Karpas-422 (cell line): ENCODE measurements at regions not wholly inside any gene's neighbourhood (a gene's known extent, or its start where the extent isn't known, plus 50 kb on each side); places are given as distances from the start of the nearest gene placed in this dataset.
"Not testable (repeated sequence)": the region's sequence is repeated elsewhere in the genome, so short reads cannot be mapped to it uniquely, and the experiment has no call there.

Source experiments
- DNase-seq: peaks from one replicate; pipeline ENCODE4 v3.0.0-alpha.2; 2015
- H2AFZ ChIP-seq: fragments of 200-600 bp; sonication (generic); 2 replicates; pipeline ENCODE4 v1.6.1; 2014; ENCODE audit warnings: antibody characterized with exemption, low read length, mixed read lengths
- H3K27ac ChIP-seq: fragments of 200-600 bp; sonication (generic); 2 replicates; pipeline ENCODE4 v1.5.1; 2014; ENCODE audit warnings: mild to moderate bottlenecking, low read length, moderate library complexity
- H3K27me3 ChIP-seq: fragments of 200-600 bp; sonication (generic); 2 replicates; pipeline ENCODE4 v1.6.1; 2014; ENCODE audit warnings: low read length, mixed read lengths
- H3K36me3 ChIP-seq: fragments of 200-600 bp; sonication (generic); 2 replicates; pipeline ENCODE4 v1.6.1; 2014; ENCODE audit warnings: low read length, mixed read lengths; ENCODE audit not compliant: insufficient read depth
- H3K4me1 ChIP-seq: fragments of 200-600 bp; sonication (generic); 2 replicates; pipeline ENCODE4 v1.6.1; 2014; ENCODE audit warnings: mild to moderate bottlenecking, low read length, mixed read lengths
- H3K4me2 ChIP-seq: fragments of 200-600 bp; sonication (generic); 2 replicates; pipeline ENCODE4 v1.6.1; 2014; ENCODE audit warnings: low read length, low read depth, mild to moderate bottlenecking; ENCODE audit not compliant: poor library complexity, severe bottlenecking
- H3K4me3 ChIP-seq: fragments of 200-600 bp; sonication (generic); 2 replicates; pipeline ENCODE4 v1.5.1; 2014; ENCODE audit warnings: mild to moderate bottlenecking, antibody characterized with exemption, low read length, mixed read lengths
- H3K79me2 ChIP-seq: fragments of 200-600 bp; sonication (generic); 2 replicates; pipeline ENCODE4 v1.6.1; 2014; ENCODE audit warnings: mild to moderate bottlenecking, low read length, mixed read lengths
- H3K9ac ChIP-seq: fragments of 200-600 bp; sonication (generic); 2 replicates; pipeline ENCODE4 v1.6.0; 2014; ENCODE audit warnings: low read length
- H3K9me2 ChIP-seq: fragments of 200-600 bp; sonication (generic), shearing (Covaris generic); replicated peaks from 2 replicates; pipeline ENCODE4 v1.6.0; 2014; ENCODE audit warnings: mild to moderate bottlenecking, low read length, moderate library complexity; ENCODE audit not compliant: insufficient read depth
- H3K9me3 ChIP-seq: fragments of 300-700, 200-600 bp; sonication (generic); 2 replicates; pipeline ENCODE4 v1.6.1; 2014; ENCODE audit warnings: low read length, mixed read lengths
- H4K20me1 ChIP-seq: fragments of 200-600 bp; sonication (generic); 2 replicates; pipeline ENCODE4 v1.6.1; 2014; ENCODE audit warnings: mild to moderate bottlenecking, antibody characterized with exemption, low read length, low read depth; ENCODE audit not compliant: insufficient read depth

- H3K4me3 ChIP-seq, result no peak overlapping the region
- H3K9me3 ChIP-seq, result no peaks in the 10 kb centered on the region
- H3K4me2 ChIP-seq, result no peak overlapping the region
- H3K36me3 ChIP-seq, result no peaks in the 10 kb centered on the region
- no peaks in the 10 kb centered on the region for H3K9me2 ChIP-seq
- DNase-seq, result no peak
- H3K4me1 ChIP-seq, result no peaks in the 10 kb centered on the region
- H2AFZ ChIP-seq, result no peak overlapping the region
- H3K27ac ChIP-seq, result no peak overlapping the region
- H3K9ac ChIP-seq, result no peak overlapping the region
- H4K20me1 ChIP-seq, result no peaks in the 10 kb centered on the region
- no peaks in the 10 kb centered on the region for H3K79me2 ChIP-seq
- no peaks in the 10 kb centered on the region for H3K27me3 ChIP-seq
These were observed 412.6 kb upstream of the SMIM21 start for GRCh38 chr18:75840131-75840530.

- H3K27ac ChIP-seq, H3K9me3 ChIP-seq, H3K4me3 ChIP-seq, H3K27me3 ChIP-seq, H3K79me2 ChIP-seq, H3K9ac ChIP-seq, H2AFZ ChIP-seq, H3K4me2 ChIP-seq, H3K36me3 ChIP-seq, DNase-seq, H3K4me1 ChIP-seq, H3K9me2 ChIP-seq, H4K20me1 ChIP-seq: not testable (repeated sequence)
These were observed 412.2 kb upstream of the SMIM21 start for GRCh38 chr18:75839686-75840085.

- Histone ChIP-seq H3K9ac (no peak overlapping the region), H3K79me2 (no peaks in the 10 kb centered on the region), H2AFZ (no peak overlapping the region), H3K27ac (no peak overlapping the region), H3K4me2 (no peak overlapping the region), H4K20me1 (no peaks in the 10 kb centered on the region), H3K9me2 (no peaks in the 10 kb centered on the region), H3K27me3 (no peaks in the 10 kb centered on the region), H3K9me3 (no peaks in the 10 kb centered on the region), H3K36me3 (no peaks in the 10 kb centered on the region), H3K4me3 (no peak overlapping the region), H3K4me1 (no peaks in the 10 kb centered on the region)
- no peak for DNase-seq
These were observed 411.5 kb upstream of the SMIM21 start for GRCh38 chr18:75839041-75839440.

- Histone ChIP-seq H3K4me3 (no peak overlapping the region), H3K27me3 (no peaks in the 10 kb centered on the region), H3K4me1 (no peaks in the 10 kb centered on the region), H3K27ac (no peak overlapping the region), H3K9me2 (no peaks in the 10 kb centered on the region), H3K9me3 (no peaks in the 10 kb centered on the region), H3K79me2 (no peaks in the 10 kb centered on the region), H3K36me3 (no peaks in the 10 kb centered on the region), H3K4me2 (no peak overlapping the region), H2AFZ (no peak overlapping the region), H4K20me1 (no peaks in the 10 kb centered on the region), H3K9ac (no peak overlapping the region)
- no peak for DNase-seq
These were observed 409.8 kb upstream of the SMIM21 start for GRCh38 chr18:75837316-75837715.

- Histone ChIP-seq H3K79me2 (no peaks in the 10 kb centered on the region), H3K9me3 (no peaks in the 10 kb centered on the region), H4K20me1 (no peaks in the 10 kb centered on the region), H3K36me3 (no peaks in the 10 kb centered on the region), H2AFZ (no peak overlapping the region), H3K4me1 (no peaks in the 10 kb centered on the region; the same call in 1 of the 2 replicates), H3K27ac (no peak overlapping the region), H3K9me2 (no peaks in the 10 kb centered on the region), H3K4me2 (no peak overlapping the region), H3K4me3 (no peak overlapping the region), H3K27me3 (no peaks in the 10 kb centered on the region), H3K9ac (no peak overlapping the region)
- DNase-seq, result no peak
These were observed 409.0 kb upstream of the SMIM21 start for GRCh38 chr18:75836516-75836915.

GRCh38 chr18:75831960-75832359 lies 404.5 kb upstream of the SMIM21 start:
- Histone ChIP-seq H3K9ac (no peak overlapping the region), H3K4me1 (peaks cover 6% of the 10 kb centered on the region), H3K9me3 (no peaks in the 10 kb centered on the region), H3K4me2 (no peak overlapping the region), H3K27me3 (no peaks in the 10 kb centered on the region), H3K9me2 (no peaks in the 10 kb centered on the region), H3K36me3 (no peaks in the 10 kb centered on the region), H3K79me2 (no peaks in the 10 kb centered on the region), H4K20me1 (no peaks in the 10 kb centered on the region), H2AFZ (no peak overlapping the region), H3K4me3 (no peak overlapping the region), H3K27ac (no peak overlapping the region)
- DNase-seq, result no peak

GRCh38 chr18:75830828-75831227 lies 403.3 kb upstream of the SMIM21 start:
- peaks cover 6% of the 10 kb centered on the region for H3K4me1 ChIP-seq
- no peaks in the 10 kb centered on the region for H3K79me2 ChIP-seq
- H3K27me3 ChIP-seq, result no peaks in the 10 kb centered on the region
- H3K27ac ChIP-seq, result no peak overlapping the region
- H2AFZ ChIP-seq, result no peak overlapping the region
- no peak overlapping the region for H3K4me3 ChIP-seq
- no peaks in the 10 kb centered on the region for H3K9me3 ChIP-seq
- DNase-seq, result no peak
- H3K9me2 ChIP-seq, result no peaks in the 10 kb centered on the region
- H3K9ac ChIP-seq, result no peak overlapping the region
- H3K4me2 ChIP-seq, result peak overlapping the region; percentile 8
- H4K20me1 ChIP-seq, result no peaks in the 10 kb centered on the region
- no peaks in the 10 kb centered on the region for H3K36me3 ChIP-seq

GRCh38 chr18:75829091-75829490 lies 401.6 kb upstream of the SMIM21 start:
- Histone ChIP-seq H3K4me2 (no peak overlapping the region), H3K4me3 (no peak overlapping the region), H3K27ac (no peak overlapping the region), H4K20me1 (no peaks in the 10 kb centered on the region), H3K9me3 (no peaks in the 10 kb centered on the region), H3K4me1 (peaks cover 6% of the 10 kb centered on the region), H2AFZ (no peak overlapping the region), H3K27me3 (no peaks in the 10 kb centered on the region), H3K9me2 (no peaks in the 10 kb centered on the region), H3K36me3 (no peaks in the 10 kb centered on the region), H3K79me2 (no peaks in the 10 kb centered on the region), H3K9ac (no peak overlapping the region)
- no peak for DNase-seq

- Histone ChIP-seq H3K27ac (no peak overlapping the region), H4K20me1 (no peaks in the 10 kb centered on the region), H3K9me2 (no peaks in the 10 kb centered on the region), H3K9me3 (no peaks in the 10 kb centered on the region), H3K79me2 (no peaks in the 10 kb centered on the region), H3K36me3 (no peaks in the 10 kb centered on the region), H2AFZ (no peak overlapping the region), H3K27me3 (no peaks in the 10 kb centered on the region), H3K4me1 (peaks cover 6% of the 10 kb centered on the region), H3K9ac (no peak overlapping the region), H3K4me2 (no peak overlapping the region), H3K4me3 (no peak overlapping the region)
- DNase-seq, result no peak
These were observed 400.9 kb upstream of the SMIM21 start for GRCh38 chr18:75828379-75828778.
